Esophagus mucosa (tissue), 1 donor: ENCODE measurements at regions not wholly inside any gene's neighbourhood (a gene's known extent, or its start where the extent isn't known, plus 50 kb on each side); places are given as distances from the start of the nearest gene placed in this dataset.

Experiments
- ATAC-seq: fragments of 200-7000 bp; cut with Tn5 transposase; one replicate; pipeline ENCODE4 v1.9.1; 2020
- donor health status: DM: yes; HTN: yes; CAD: no.

GRCh38 chr15:96524676-96525417, 194.3 kb downstream of the NR2F2 start:
- no peak for ATAC-seq

GRCh38 chr15:96535148-96535547, 204.6 kb downstream of the NR2F2 start:
- ATAC-seq = no peak

- no peak for ATAC-seq
These were observed 208.0 kb downstream of the NR2F2 start for GRCh38 chr15:96538491-96538890.

- no peak for ATAC-seq
These were observed 209.8 kb downstream of the NR2F2 start for GRCh38 chr15:96540283-96540682.

- no peak for ATAC-seq
These were observed 211.8 kb downstream of the NR2F2 start for GRCh38 chr15:96542130-96542770.

- no peak for ATAC-seq
These were observed 213.8 kb downstream of the NR2F2 start for GRCh38 chr15:96544162-96544756.

- no peak for ATAC-seq
These were observed 218.6 kb downstream of the NR2F2 start for GRCh38 chr15:96549136-96549535.

- no peak for ATAC-seq
These were observed 220.7 kb downstream of the NR2F2 start for GRCh38 chr15:96551196-96551595.

- ATAC-seq = no peak
These were observed 221.2 kb downstream of the NR2F2 start for GRCh38 chr15:96551722-96552121.

GRCh38 chr15:96553006-96553405, 222.5 kb downstream of the NR2F2 start:
- no peak for ATAC-seq

- no peak for ATAC-seq
These were observed 223.0 kb downstream of the NR2F2 start for GRCh38 chr15:96553451-96553850.

GRCh38 chr15:96553931-96554330, 223.4 kb downstream of the NR2F2 start:
- no peak for ATAC-seq

GRCh38 chr15:96554541-96554940, 224.0 kb downstream of the NR2F2 start:
- no peak for ATAC-seq

GRCh38 chr15:96559087-96559486, 228.6 kb downstream of the NR2F2 start:
- no peak for ATAC-seq

GRCh38 chr15:96559631-96560030, 229.1 kb downstream of the NR2F2 start:
- ATAC-seq = no peak

- ATAC-seq = no peak
These were observed 229.9 kb downstream of the NR2F2 start for GRCh38 chr15:96560246-96560895.

- ATAC-seq = no peak
These were observed 231.1 kb downstream of the NR2F2 start for GRCh38 chr15:96561593-96561992.

- no peak for ATAC-seq
These were observed 234.0 kb downstream of the NR2F2 start for GRCh38 chr15:96564546-96564945.

GRCh38 chr15:96565266-96565665, 234.8 kb downstream of the NR2F2 start:
- ATAC-seq = no peak

GRCh38 chr15:96574782-96575181, 244.3 kb downstream of the NR2F2 start:
- no peak for ATAC-seq

- ATAC-seq = no peak
These were observed 246.1 kb downstream of the NR2F2 start for GRCh38 chr15:96576596-96576995.

- no peak for ATAC-seq
These were observed 247.9 kb downstream of the NR2F2 start for GRCh38 chr15:96578393-96578792.

GRCh38 chr15:96581371-96581770, 250.9 kb downstream of the NR2F2 start:
- no peak for ATAC-seq

GRCh38 chr15:96582473-96582872, 252.0 kb downstream of the NR2F2 start:
- ATAC-seq = no peak
